ENCODE measurements at regions not wholly inside any gene's neighbourhood (a gene's known extent, or its start where the extent isn't known, plus 50 kb on each side); places are given as distances from the start of the nearest gene placed in this dataset.

- TF ChIP-seq CTCF (IDR thresholded peaks at IDR 0.05; ENCODE audit: insufficient read depth, low read length), result no peak
- TF ChIP-seq, protein P1, sequence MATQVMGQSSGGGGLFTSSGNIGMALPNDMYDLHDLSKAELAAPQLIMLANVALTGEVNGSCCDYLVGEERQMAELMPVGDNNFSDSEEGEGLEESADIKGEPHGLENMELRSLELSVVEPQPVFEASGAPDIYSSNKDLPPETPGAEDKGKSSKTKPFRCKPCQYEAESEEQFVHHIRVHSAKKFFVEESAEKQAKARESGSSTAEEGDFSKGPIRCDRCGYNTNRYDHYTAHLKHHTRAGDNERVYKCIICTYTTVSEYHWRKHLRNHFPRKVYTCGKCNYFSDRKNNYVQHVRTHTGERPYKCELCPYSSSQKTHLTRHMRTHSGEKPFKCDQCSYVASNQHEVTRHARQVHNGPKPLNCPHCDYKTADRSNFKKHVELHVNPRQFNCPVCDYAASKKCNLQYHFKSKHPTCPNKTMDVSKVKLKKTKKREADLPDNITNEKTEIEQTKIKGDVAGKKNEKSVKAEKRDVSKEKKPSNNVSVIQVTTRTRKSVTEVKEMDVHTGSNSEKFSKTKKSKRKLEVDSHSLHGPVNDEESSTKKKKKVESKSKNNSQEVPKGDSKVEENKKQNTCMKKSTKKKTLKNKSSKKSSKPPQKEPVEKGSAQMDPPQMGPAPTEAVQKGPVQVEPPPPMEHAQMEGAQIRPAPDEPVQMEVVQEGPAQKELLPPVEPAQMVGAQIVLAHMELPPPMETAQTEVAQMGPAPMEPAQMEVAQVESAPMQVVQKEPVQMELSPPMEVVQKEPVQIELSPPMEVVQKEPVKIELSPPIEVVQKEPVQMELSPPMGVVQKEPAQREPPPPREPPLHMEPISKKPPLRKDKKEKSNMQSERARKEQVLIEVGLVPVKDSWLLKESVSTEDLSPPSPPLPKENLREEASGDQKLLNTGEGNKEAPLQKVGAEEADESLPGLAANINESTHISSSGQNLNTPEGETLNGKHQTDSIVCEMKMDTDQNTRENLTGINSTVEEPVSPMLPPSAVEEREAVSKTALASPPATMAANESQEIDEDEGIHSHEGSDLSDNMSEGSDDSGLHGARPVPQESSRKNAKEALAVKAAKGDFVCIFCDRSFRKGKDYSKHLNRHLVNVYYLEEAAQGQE (IDR thresholded peaks at IDR 0.05; ENCODE audit: insufficient replicate concordance, low read depth), result no peak
- no peak for TF ChIP-seq GABPA (IDR thresholded peaks at IDR 0.05; ENCODE audit: low read depth)
- TF ChIP-seq POLR2AphosphoS5 (IDR thresholded peaks at IDR 0.05; ENCODE audit: low read depth), result no peak
- TF ChIP-seq SPI1 (IDR thresholded peaks at IDR 0.05; ENCODE audit: borderline replicate concordance, low read depth), result no peak
- Histone ChIP-seq H3K27ac (replicated peaks) (no peak overlapping the region), H3K4me3 (replicated peaks; ENCODE audit: insufficient read depth, low read length) (no peak overlapping the region), H3K27me3 (ENCODE audit: insufficient read depth, poor library complexity, severe bottlenecking) (no peaks in the 10 kb centered on the region)
- no peak for DNase-seq (ENCODE audit: low read depth in 1 of 2, low spot score in 1 of 2)
Observed at GRCh38 chrX:40284852-40285251, 187.1 kb upstream of the BCOR start.

DNA sequence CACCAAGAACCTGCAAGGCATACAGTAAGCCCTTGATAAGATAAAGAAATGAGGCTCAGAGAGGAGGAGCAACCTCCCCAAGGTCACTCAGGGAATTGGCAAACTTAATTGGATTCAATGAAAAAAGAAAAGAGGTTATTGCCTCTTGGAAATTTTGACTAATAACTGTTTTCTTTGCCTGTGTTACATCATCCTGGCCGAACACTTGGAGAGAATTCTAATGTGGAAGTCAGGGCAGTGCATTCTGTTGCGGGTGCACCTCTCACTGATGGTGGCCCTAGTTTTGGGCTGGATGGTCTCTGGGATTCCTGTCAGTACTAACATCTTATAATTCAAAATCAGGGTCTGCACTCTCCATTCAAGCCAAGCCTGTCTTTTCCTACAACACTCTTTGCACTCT lies 186.2 kb upstream of the BCOR start:
- Histone ChIP-seq H3K4me3 (replicated peaks; ENCODE audit: insufficient read depth, low read length) (no peak overlapping the region), H3K27me3 (ENCODE audit: insufficient read depth, poor library complexity, severe bottlenecking) (no peaks in the 10 kb centered on the region), H3K27ac (replicated peaks) (no peak overlapping the region)
- TF ChIP-seq, protein P1 (IDR thresholded peaks at IDR 0.05; ENCODE audit: insufficient replicate concordance, low read depth), result no peak
- no peak for TF ChIP-seq POLR2AphosphoS5 (IDR thresholded peaks at IDR 0.05; ENCODE audit: low read depth)
- no peak for TF ChIP-seq SPI1 (IDR thresholded peaks at IDR 0.05; ENCODE audit: borderline replicate concordance, low read depth)
- TF ChIP-seq CTCF (IDR thresholded peaks at IDR 0.05; ENCODE audit: insufficient read depth, low read length), result no peak
- DNase-seq (ENCODE audit: low read depth in 1 of 2, low spot score in 1 of 2), result no peak

DNA sequence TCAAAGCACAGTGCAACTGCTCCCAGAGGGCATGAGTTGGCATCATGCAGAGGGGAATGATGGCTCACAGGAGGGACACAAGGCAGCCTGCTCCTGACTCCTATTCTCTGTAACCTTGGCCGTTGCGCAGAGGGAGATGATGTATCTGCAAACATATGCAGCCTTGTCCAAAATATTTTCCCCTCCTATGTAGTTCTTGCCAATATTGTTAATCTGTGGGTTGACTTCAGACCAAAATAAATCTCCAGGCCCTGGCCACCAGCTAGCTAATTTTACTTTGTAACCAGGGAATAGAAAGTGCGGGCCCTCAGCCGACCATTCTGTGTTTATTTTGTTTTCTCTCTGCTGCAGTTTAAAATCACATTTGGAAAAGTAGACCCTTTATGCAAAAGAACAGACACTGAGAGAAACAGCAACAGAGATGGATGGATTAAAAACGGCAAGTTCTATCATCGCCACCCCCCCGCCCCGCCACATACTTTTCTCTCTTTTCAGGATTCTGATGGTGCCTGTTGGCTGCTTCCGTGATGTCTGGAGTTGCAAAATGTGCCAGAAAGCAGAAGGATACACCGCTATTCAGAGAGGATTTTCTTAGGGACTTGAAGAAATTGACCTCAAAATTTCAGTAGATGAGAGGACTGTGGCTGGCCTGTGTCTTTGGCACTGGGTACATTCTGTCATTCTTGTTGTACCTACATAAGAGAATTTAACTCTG lies 185.3 kb upstream of the BCOR start:
- Histone ChIP-seq H3K4me3 (replicated peaks; ENCODE audit: insufficient read depth, low read length) (no peak overlapping the region), H3K27me3 (ENCODE audit: insufficient read depth, poor library complexity, severe bottlenecking) (no peaks in the 10 kb centered on the region), H3K27ac (replicated peaks) (no peak overlapping the region)
- no peak for DNase-seq (ENCODE audit: low read depth in 1 of 2, low spot score in 1 of 2)
- TF ChIP-seq CTCF (IDR thresholded peaks at IDR 0.05; ENCODE audit: insufficient read depth, low read length) (no peak), SPI1 (IDR thresholded peaks at IDR 0.05; ENCODE audit: borderline replicate concordance, low read depth) (no peak), GABPA (IDR thresholded peaks at IDR 0.05; ENCODE audit: low read depth) (no peak), POLR2AphosphoS5 (IDR thresholded peaks at IDR 0.05; ENCODE audit: low read depth) (no peak)
- TF ChIP-seq, protein P1 (IDR thresholded peaks at IDR 0.05; ENCODE audit: insufficient replicate concordance, low read depth), result no peak
